Keratinocyte (primary cell): ENCODE measurements at regions not wholly inside any gene's neighbourhood (a gene's known extent, or its start where the extent isn't known, plus 50 kb on each side); places are given as distances from the start of the nearest gene placed in this dataset.

Experiments
- DNase-seq: peaks from one replicate; pipeline ENCODE4 v3.0.0-alpha.2; 2011; ENCODE audit warnings: low read depth, missing footprints, low spot score
- FAIRE-seq: peaks from 2 replicates; lab custom pipeline; 2011; peaks lifted over from hg19 to GRCh38; lab: Jason Lieb, UNC
- H2AFZ ChIP-seq: 2 replicates; pipeline ENCODE4 v1.6.0; 2012; ENCODE audit warnings: low read length, control low read depth, inconsistent platforms; ENCODE audit not compliant: control insufficient read depth
- H3K27ac ChIP-seq: 2 replicates; pipeline ENCODE4 v1.5.1; 2011; ENCODE audit warnings: low read length; ENCODE audit not compliant: control insufficient read depth, insufficient read depth
- H3K27me3 ChIP-seq: 3 replicates; pipeline ENCODE4 v1.6.0; 2011; ENCODE audit warnings: low read length; ENCODE audit not compliant: control insufficient read depth, insufficient read depth; ENCODE audit errors: extremely low read depth
- H3K36me3 ChIP-seq, 2 experiments: 2 replicates in 1 of 2; 3 replicates in 1 of 2; pipeline ENCODE4 v1.5.1; 2011; ENCODE audit warnings: low read length in 2 of 2, mild to moderate bottlenecking in 1 of 2; ENCODE audit not compliant: control insufficient read depth in 2 of 2, insufficient read depth in 2 of 2; ENCODE audit errors: extremely low read depth in 1 of 2
- H3K4me1 ChIP-seq: 3 replicates; pipeline ENCODE4 v1.5.1; 2011; ENCODE audit warnings: low read length; ENCODE audit not compliant: control insufficient read depth, insufficient read depth; ENCODE audit errors: extremely low read depth
- H3K4me2 ChIP-seq: 3 replicates; pipeline ENCODE4 v1.6.0; 2011; ENCODE audit warnings: low read depth, low read length; ENCODE audit not compliant: control insufficient read depth, insufficient read depth; ENCODE audit errors: extremely low read depth
- H3K4me3 ChIP-seq, 3 experiments: fragments of 200-600 bp in 1 of 3; sonication (generic) in 1 of 3; 2 replicates in 2 of 3; 3 replicates in 1 of 3; pipeline ENCODE4 v1.5.1; 2011 to 2016; ENCODE audit warnings: low read length in 3 of 3, mild to moderate bottlenecking in 3 of 3, control low read depth in 2 of 3, inconsistent platforms in 1 of 3, low read depth in 1 of 3, mixed read lengths in 1 of 3, mixed run types in 1 of 3, moderate library complexity in 1 of 3; ENCODE audit not compliant: control insufficient read depth in 2 of 3, insufficient read depth in 2 of 3; ENCODE audit errors: extremely low read depth in 1 of 3
- H3K79me2 ChIP-seq: 2 replicates; pipeline ENCODE4 v1.6.0; 2012; ENCODE audit warnings: low read length; ENCODE audit not compliant: control insufficient read depth, insufficient read depth
- H3K9ac ChIP-seq: 3 replicates; pipeline ENCODE4 v1.6.0; 2011; ENCODE audit warnings: low read length; ENCODE audit not compliant: control insufficient read depth, insufficient read depth; ENCODE audit errors: extremely low read depth
- H3K9me1 ChIP-seq: 3 replicates; pipeline ENCODE4 v1.6.0; 2011; ENCODE audit warnings: low read length; ENCODE audit not compliant: control insufficient read depth, insufficient read depth; ENCODE audit errors: extremely low read depth
- H3K9me3 ChIP-seq: 2 replicates; pipeline ENCODE4 v1.5.1; 2012; ENCODE audit warnings: low read depth, low read length; ENCODE audit not compliant: control insufficient read depth
- H4K20me1 ChIP-seq: 3 replicates; pipeline ENCODE4 v1.6.0; 2011; ENCODE audit warnings: low read length; ENCODE audit not compliant: control insufficient read depth, insufficient read depth; ENCODE audit errors: extremely low read depth
- EZH2 ChIP-seq: IDR thresholded peaks from one replicate; pipeline ENCODE4 v1.6.1; 2012; ENCODE audit warnings: inconsistent platforms, mild to moderate bottlenecking, low read length, moderate library complexity
- dilution Hi-C: fragments of 300-500 bp; cut with MboI; formaldehyde crosslinking; loops from one replicate; pipeline ENCODE4 v1.7.0; 2020; ENCODE audit warnings: low sequenced_read_pairs; ENCODE audit not compliant: extremely low pct_ligation_motif_present
- TF ChIP-seq, protein P1 (sequence below), 3 experiments: IDR thresholded peaks in 1 of 3; conservative IDR thresholded peaks in 1 of 3; optimal IDR thresholded peaks in 1 of 3; 2 replicates in 2 of 3; 3 replicates in 1 of 3; pipeline versions ENCODE3 to v1.5.1; 2011; ENCODE audit warnings: low read length in 3 of 3, mild to moderate bottlenecking in 3 of 3, moderate library complexity in 2 of 3, control low read depth in 1 of 3, inconsistent platforms in 1 of 3; ENCODE audit not compliant: insufficient read depth in 2 of 3; ENCODE audit errors: extremely low read depth in 1 of 3

DNA sequence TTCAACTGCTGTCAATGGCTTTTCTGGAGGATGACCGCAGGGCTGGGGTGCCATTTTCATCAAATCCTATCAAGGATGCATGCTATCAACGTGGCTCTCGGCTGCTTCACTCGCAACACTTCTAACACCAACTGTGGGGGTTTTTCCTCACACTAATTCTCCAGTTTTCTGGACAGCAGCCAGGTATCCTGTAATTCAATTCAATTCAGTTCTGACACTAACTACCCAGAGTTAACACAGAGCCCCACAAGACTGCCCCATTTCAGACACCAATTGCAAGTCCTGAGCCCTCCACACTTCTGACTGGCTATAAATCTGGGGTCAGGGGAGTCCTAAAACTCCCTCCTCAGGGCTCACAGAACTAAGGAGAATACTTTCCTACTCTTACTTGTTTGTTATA is 55.3 kb upstream of the TMCC3 start:
- H3K4me1 ChIP-seq = peaks cover 7% of the 10 kb centered on the region
- H3K4me3 ChIP-seq = no peak overlapping the region
- H4K20me1 ChIP-seq = no peaks in the 10 kb centered on the region
- H3K9me1 ChIP-seq = no peaks in the 10 kb centered on the region
- H3K36me3 ChIP-seq = no peaks in the 10 kb centered on the region
- dilution Hi-C loops = no loop called here
- peak overlapping the region; percentile 46 for H3K27ac ChIP-seq
- no peaks in the 10 kb centered on the region for H3K79me2 ChIP-seq
- no peak for TF ChIP-seq EZH2
- TF ChIP-seq, protein P1, sequence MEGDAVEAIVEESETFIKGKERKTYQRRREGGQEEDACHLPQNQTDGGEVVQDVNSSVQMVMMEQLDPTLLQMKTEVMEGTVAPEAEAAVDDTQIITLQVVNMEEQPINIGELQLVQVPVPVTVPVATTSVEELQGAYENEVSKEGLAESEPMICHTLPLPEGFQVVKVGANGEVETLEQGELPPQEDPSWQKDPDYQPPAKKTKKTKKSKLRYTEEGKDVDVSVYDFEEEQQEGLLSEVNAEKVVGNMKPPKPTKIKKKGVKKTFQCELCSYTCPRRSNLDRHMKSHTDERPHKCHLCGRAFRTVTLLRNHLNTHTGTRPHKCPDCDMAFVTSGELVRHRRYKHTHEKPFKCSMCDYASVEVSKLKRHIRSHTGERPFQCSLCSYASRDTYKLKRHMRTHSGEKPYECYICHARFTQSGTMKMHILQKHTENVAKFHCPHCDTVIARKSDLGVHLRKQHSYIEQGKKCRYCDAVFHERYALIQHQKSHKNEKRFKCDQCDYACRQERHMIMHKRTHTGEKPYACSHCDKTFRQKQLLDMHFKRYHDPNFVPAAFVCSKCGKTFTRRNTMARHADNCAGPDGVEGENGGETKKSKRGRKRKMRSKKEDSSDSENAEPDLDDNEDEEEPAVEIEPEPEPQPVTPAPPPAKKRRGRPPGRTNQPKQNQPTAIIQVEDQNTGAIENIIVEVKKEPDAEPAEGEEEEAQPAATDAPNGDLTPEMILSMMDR (optimal IDR thresholded peaks at IDR 0.05 in 1 of 3, IDR thresholded peaks at IDR 0.05 in 1 of 3, conservative IDR thresholded peaks at IDR 0.05 in 1 of 3; ENCODE audit: extremely low read depth in 1 of 3, insufficient read depth in 2 of 3, low read length in 3 of 3) = no peak
- FAIRE-seq (no peak), DNase-seq (no peak)
- no peaks in the 10 kb centered on the region for H3K9me3 ChIP-seq
- no peak overlapping the region for H2AFZ ChIP-seq
- no peak overlapping the region for H3K4me2 ChIP-seq
- peak overlapping the region; percentile 36 for H3K9ac ChIP-seq
- no peaks in the 10 kb centered on the region for H3K27me3 ChIP-seq

DNA sequence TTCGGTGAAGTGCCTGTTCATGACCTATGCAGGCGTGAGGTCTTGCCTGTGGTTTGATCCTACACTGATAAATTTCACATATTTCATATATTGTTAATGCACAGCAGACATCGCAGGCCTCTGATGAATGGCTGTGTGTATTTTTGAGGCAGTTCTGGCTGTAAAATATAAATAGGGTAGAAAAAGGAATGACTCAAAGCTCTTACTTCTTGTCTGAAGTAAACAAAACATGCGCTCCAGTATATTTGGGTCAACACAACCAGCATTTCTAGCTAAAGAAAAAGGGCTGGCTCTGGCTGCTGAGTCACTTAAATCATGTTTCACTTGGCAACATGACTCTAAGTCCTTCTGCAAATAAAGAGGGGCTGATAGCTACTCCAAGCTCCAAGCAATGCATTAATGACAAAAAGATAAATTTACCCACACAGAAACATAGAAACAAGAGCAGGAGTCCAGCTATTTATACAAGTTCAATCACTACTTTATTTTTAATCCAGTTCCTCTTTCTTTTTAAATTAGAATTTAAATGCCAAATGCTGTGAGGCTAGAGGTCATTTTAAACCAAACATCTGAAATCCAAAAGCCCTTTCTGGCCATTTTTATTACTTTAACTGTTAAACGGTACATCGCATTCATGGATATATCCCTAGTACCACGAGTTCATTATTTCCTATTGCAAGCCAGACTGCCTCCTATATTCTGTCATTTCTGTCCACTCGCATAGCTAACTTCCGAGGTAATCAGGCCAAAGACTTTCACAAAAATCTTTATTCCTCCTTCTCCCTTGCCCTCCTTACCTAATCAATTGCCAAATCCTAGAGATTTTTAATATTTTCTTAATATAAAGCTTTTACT is 54.3 kb upstream of the TMCC3 start:
- Histone ChIP-seq H3K27ac (no peak overlapping the region), H3K9me3 (no peaks in the 10 kb centered on the region), H3K79me2 (no peaks in the 10 kb centered on the region), H3K36me3 (no peaks in the 10 kb centered on the region), H3K4me3 (no peak overlapping the region), H3K4me1 (peaks cover 7% of the 10 kb centered on the region), H3K9ac (no peak overlapping the region), H3K27me3 (no peaks in the 10 kb centered on the region), H2AFZ (no peak overlapping the region), H3K9me1 (no peaks in the 10 kb centered on the region), H3K4me2 (no peak overlapping the region), H4K20me1 (no peaks in the 10 kb centered on the region)
- dilution Hi-C loops = no loop called here
- DNase-seq (no peak), FAIRE-seq (no peak)
- TF ChIP-seq, protein P1 (optimal IDR thresholded peaks at IDR 0.05 in 1 of 3, IDR thresholded peaks at IDR 0.05 in 1 of 3, conservative IDR thresholded peaks at IDR 0.05 in 1 of 3; ENCODE audit: extremely low read depth in 1 of 3, insufficient read depth in 2 of 3, low read length in 3 of 3) = no peak
- no peak for TF ChIP-seq EZH2
